Right atrium auricular region (tissue), 2 donors: ENCODE measurements at regions not wholly inside any gene's neighbourhood (a gene's known extent, or its start where the extent isn't known, plus 50 kb on each side); places are given as distances from the start of the nearest gene placed in this dataset.

Experiments
- DNase-seq: peaks from one replicate; pipeline ENCODE4 v3.0.0-alpha.2; 2019; ENCODE audit warnings: low spot score
- H3K27ac ChIP-seq, 2 donors: fragments of 200-600 bp; sonication (generic); 1 replicate in 1 of 2; 2 replicates in 1 of 2; pipeline ENCODE4 v1.5.1; 2016 to 2019
- H3K27me3 ChIP-seq, 2 donors: fragments of 200-600 bp; sonication (generic); one replicate each; pipeline versions ENCODE4 v1.5.1 to v1.6.0; 2017 to 2019
- H3K36me3 ChIP-seq: fragments of 200-600 bp; sonication (generic); one replicate; pipeline ENCODE4 v1.5.1; 2016
- H3K4me1 ChIP-seq, 2 donors: fragments of 200-600 bp; sonication (generic); one replicate each; pipeline versions ENCODE4 v1.5.1 to v1.6.0; 2017 to 2019
- H3K4me3 ChIP-seq, 2 donors: fragments of 200-600 bp; sonication (generic); 1 replicate in 1 of 2; 2 replicates in 1 of 2; pipeline ENCODE4 v1.5.1; 2017 to 2019; ENCODE audit warnings: mild to moderate bottlenecking in 1 of 2, moderate library complexity in 1 of 2
- H3K9me3 ChIP-seq, 2 donors: fragments of 200-600 bp; sonication (generic); one replicate each; pipeline ENCODE4 v1.5.1; 2019
- CTCF ChIP-seq, 2 donors: fragments of 200-600 bp; sonication (generic); IDR thresholded peaks; one replicate each; pipeline ENCODE4 v1.5.1; 2019; ENCODE audit warnings: antibody characterized with exemption in 2 of 2

DNA sequence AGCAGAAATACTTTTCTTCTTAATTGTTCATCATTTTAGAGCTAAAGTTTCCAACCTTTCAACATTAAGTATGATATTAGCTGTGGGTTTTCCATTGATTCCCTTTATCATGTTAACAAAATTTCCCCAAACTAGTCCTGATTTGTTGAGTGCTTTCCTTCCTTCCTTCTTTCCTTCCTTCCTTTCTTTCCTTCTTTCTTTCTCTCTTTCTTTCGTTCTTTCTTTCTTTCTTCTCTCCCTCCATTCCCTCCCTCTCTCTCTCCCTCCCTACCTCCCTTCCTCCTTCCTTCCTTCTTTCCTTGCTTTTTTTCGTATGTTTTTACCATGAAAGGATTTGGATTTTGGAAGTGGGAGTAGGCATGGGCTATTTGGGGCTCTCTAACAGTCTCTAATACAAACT lies 133.5 kb downstream of the LMNTD1 start:
- Histone ChIP-seq H3K27me3 (no peaks in the 10 kb centered on the region), H3K36me3 (no peaks in the 10 kb centered on the region), H3K4me3 (no peak overlapping the region), H3K4me1 (peaks cover 0 to 6% of the 10 kb centered on the region in 2 donors), H3K27ac (no peak overlapping the region), H3K9me3 (no peaks in the 10 kb centered on the region)
- TF ChIP-seq CTCF (IDR thresholded peaks at IDR 0.05): no peak
- no peak for DNase-seq

GRCh38 chr12:25417071-25417470 lies 136.0 kb downstream of the LMNTD1 start:
- Histone ChIP-seq H3K4me3 (no peak overlapping the region), H3K36me3 (no peaks in the 10 kb centered on the region), H3K27ac (no peak overlapping the region), H3K4me1 (no peaks in the 10 kb centered on the region), H3K9me3 (no peaks in the 10 kb centered on the region), H3K27me3 (no peaks in the 10 kb centered on the region)
- DNase-seq: no peak
- TF ChIP-seq CTCF (IDR thresholded peaks at IDR 0.05): no peak

DNA sequence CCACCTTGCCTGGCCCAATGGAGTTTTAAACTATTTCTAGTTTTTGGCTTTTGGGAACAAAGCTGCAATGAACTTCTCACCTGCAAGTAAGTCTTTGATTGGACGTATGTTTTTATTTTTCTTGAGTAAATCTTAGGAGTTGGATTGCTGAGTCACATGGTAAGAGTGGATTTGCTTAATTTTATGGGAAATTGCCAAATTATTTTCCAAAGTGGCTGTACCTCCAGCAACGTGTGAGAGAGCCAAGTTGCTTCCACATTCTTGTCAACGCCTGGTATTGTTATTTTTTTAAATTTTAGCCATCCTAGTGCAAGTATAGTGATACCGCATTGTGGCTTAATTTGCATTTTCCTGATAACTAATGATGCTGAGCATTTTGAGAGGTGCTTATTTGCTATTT lies 136.6 kb downstream of the LMNTD1 start:
- no peak for TF ChIP-seq CTCF (IDR thresholded peaks at IDR 0.05)
- DNase-seq: no peak
- Histone ChIP-seq H3K27me3 (no peaks in the 10 kb centered on the region), H3K4me3 (no peak overlapping the region), H3K27ac (no peak overlapping the region), H3K9me3 (no peaks in the 10 kb centered on the region), H3K4me1 (no peaks in the 10 kb centered on the region), H3K36me3 (no peaks in the 10 kb centered on the region)

GRCh38 chr12:25415004-25415403 lies 138.1 kb downstream of the LMNTD1 start:
- no peak for DNase-seq
- no peaks in the 10 kb centered on the region for H3K36me3 ChIP-seq
- no peaks in the 10 kb centered on the region for H3K4me1 ChIP-seq
- no peaks in the 10 kb centered on the region for H3K27me3 ChIP-seq
- H3K4me3 ChIP-seq: no peak overlapping the region
- H3K9me3 ChIP-seq: no peaks in the 10 kb centered on the region
- TF ChIP-seq CTCF (IDR thresholded peaks at IDR 0.05): no peak
- H3K27ac ChIP-seq: no peak overlapping the region

DNA sequence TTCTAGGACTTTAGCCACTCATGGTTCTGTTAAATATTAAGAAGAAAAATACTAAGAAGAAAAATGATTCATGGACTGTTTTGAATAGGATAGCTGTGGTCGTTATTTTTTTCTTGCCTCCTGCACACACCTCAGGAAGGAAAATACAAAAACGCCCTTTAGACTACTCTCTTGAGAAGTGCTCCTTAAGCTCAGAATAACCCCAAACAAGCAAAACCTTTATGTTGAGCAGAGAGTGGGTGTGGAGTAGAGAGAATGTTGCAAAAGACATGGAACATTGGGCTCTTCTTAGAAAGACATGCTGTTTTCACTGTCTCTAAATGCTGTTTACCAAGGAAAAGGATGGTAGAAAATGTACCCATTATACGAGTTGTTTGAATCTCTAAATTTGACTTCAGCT lies 140.3 kb downstream of the LMNTD1 start:
- TF ChIP-seq CTCF (IDR thresholded peaks at IDR 0.05): no peak
- Histone ChIP-seq H3K4me1 (no peaks in the 10 kb centered on the region), H3K9me3 (no peaks in the 10 kb centered on the region), H3K4me3 (no peak overlapping the region), H3K27me3 (no peaks in the 10 kb centered on the region), H3K36me3 (no peaks in the 10 kb centered on the region), H3K27ac (no peak overlapping the region)
- DNase-seq: no peak

DNA sequence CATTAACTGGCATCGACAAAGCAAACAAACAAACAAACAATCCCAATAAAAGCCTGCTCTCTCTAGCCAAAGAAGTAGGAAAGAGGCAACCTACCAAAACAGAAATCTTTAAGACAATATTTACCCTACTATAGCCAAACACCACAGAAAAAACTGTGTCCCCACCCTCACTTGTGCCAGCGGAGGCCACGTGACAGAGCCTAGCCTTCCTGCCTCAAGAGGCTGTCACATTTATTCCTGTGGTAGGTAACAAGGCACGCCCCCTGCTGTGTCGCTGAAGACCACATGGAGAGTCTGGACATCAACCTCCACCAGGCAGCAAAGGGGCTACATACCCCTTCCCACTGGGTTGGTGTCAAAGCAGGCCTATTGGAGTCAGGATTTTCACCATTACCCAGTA lies 148.1 kb downstream of the LMNTD1 start:
- no peak for DNase-seq
- Histone ChIP-seq H3K4me3 (no peak overlapping the region), H3K9me3 (no peaks in the 10 kb centered on the region), H3K27ac (no peak overlapping the region), H3K36me3 (no peaks in the 10 kb centered on the region), H3K4me1 (no peaks in the 10 kb centered on the region), H3K27me3 (no peaks in the 10 kb centered on the region)
- TF ChIP-seq CTCF (IDR thresholded peaks at IDR 0.05): no peak
